Testis (tissue), 2 donors: ENCODE measurements at regions not wholly inside any gene's neighbourhood (a gene's known extent, or its start where the extent isn't known, plus 50 kb on each side); places are given as distances from the start of the nearest gene placed in this dataset.

Experiments used
- DNase-seq: peaks from one replicate; pipeline ENCODE4 v3.0.0-alpha.2; 2019
- H3K27ac ChIP-seq, 2 donors: fragments of 200-600 bp; sonication (generic); one replicate each; pipeline ENCODE4 v1.5.1; 2019
- H3K27me3 ChIP-seq: fragments of 200-600 bp; sonication (generic); one replicate; pipeline ENCODE4 v1.5.1; 2019
- H3K36me3 ChIP-seq: fragments of 200-600 bp; sonication (generic); one replicate; pipeline ENCODE4 v1.5.1; 2017; ENCODE audit warnings: low read depth; ENCODE audit errors: missing control alignments
- H3K4me1 ChIP-seq: fragments of 200-600 bp; sonication (generic); one replicate; pipeline ENCODE4 v1.5.1; 2019
- H3K4me3 ChIP-seq, 2 donors: fragments of 200-600 bp; sonication (generic); one replicate each; pipeline ENCODE4 v1.5.1; 2017 to 2019
- H3K9me3 ChIP-seq: fragments of 200-600 bp; sonication (generic); one replicate; pipeline ENCODE4 v1.5.1; 2017
- POLR2A ChIP-seq: fragments of 450-650 bp; IDR thresholded peaks from one replicate; pipeline ENCODE4 v1.6.1; 2017; ENCODE audit warnings: antibody characterized with exemption, mild to moderate bottlenecking, moderate library complexity
- WGBS, 2 donors: methylation state at CpG; one replicate each; pipeline ENCODE4 v1.1.5; 2018; 5-methylcytosine and 5-hydroxymethylcytosine counted together
- intact Hi-C: fragments of 100-400 bp; cut with DNase I; formaldehyde crosslinking; loops from one replicate; pipeline ENCODE4 v1.15.1; 2023; ENCODE audit warnings: low total_unique reads
- TF ChIP-seq, protein P1 (sequence below), 3 experiments: fragments of 450-650 bp in 2 of 3; fragments of 200-600 bp in 1 of 3; sonication (generic) in 1 of 3; IDR thresholded peaks; one replicate each; pipeline ENCODE4 v1.5.1; 2016 to 2019; ENCODE audit warnings: antibody characterized with exemption in 3 of 3, mild to moderate bottlenecking in 2 of 3, moderate library complexity in 1 of 3

DNA sequence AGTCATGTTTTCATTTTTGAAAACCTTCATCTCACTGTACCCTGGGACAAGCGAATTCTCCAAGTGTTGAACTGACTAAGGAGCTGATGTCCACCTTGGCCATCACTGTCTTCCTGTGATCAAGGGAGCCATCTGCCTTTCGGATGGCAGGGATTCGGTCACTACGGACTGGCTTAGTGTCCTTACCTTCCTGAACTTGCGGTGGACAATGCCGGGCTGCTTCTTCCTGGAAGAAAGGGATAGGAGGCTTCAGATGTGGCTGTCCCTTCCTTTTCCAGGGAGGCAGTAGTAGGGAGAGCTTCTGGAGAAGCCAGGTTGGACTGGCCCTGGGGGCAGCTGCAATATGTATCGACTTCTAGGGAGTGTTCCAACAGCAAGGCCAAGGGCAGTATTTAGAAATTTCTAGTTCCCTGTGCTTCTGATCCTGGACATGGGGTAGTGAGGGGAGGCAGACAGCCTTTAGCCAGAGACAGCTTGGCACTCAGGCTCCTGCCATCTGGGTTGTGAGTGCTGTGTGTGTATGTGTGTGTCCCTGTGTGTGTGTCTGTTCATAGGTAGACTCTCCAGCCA, 114.6 kb downstream of the IER5 start:
- TF ChIP-seq POLR2A: no peak
- TF ChIP-seq, protein P1, sequence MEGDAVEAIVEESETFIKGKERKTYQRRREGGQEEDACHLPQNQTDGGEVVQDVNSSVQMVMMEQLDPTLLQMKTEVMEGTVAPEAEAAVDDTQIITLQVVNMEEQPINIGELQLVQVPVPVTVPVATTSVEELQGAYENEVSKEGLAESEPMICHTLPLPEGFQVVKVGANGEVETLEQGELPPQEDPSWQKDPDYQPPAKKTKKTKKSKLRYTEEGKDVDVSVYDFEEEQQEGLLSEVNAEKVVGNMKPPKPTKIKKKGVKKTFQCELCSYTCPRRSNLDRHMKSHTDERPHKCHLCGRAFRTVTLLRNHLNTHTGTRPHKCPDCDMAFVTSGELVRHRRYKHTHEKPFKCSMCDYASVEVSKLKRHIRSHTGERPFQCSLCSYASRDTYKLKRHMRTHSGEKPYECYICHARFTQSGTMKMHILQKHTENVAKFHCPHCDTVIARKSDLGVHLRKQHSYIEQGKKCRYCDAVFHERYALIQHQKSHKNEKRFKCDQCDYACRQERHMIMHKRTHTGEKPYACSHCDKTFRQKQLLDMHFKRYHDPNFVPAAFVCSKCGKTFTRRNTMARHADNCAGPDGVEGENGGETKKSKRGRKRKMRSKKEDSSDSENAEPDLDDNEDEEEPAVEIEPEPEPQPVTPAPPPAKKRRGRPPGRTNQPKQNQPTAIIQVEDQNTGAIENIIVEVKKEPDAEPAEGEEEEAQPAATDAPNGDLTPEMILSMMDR (IDR thresholded peaks at IDR 0.05): no peak
- Histone ChIP-seq H3K36me3 (no peaks in the 10 kb centered on the region), H3K27me3 (no peaks in the 10 kb centered on the region), H3K4me1 (peaks cover 5% of the 10 kb centered on the region), H3K9me3 (no peaks in the 10 kb centered on the region), H3K27ac (no peak overlapping the region), H3K4me3 (no peak overlapping the region)
- intact Hi-C loops: no loop called here
- WGBS, 2 donors: 76 to 85% methylated on average over 6 to 7 of the region's 7 CpGs
- DNase-seq: peak; percentile 45

DNA sequence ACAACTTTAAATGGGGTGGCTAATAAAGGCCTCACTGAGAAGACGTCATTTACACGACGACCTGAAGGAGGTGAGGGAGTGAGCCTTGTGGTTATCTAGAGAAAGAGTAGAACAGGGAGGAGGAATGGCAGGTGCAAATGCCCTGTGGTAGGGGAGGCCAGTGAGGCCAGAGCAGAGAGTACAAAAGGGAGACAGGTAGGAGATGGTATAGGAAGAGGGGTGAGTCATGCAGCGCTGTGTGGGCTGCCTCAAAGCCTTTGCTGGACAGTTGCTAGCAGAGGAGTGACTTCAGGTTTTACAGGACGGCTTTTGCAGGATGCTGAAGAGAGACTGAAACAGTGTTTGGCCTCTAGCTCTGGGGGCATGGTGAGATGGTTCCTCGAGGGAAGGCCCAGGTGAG, 116.0 kb downstream of the IER5 start:
- H3K4me1 ChIP-seq: peaks cover 5% of the 10 kb centered on the region
- no peak overlapping the region for H3K27ac ChIP-seq
- 72 to 85% methylated on average over 6 of the region's 6 CpGs for WGBS, 2 donors
- H3K9me3 ChIP-seq: no peaks in the 10 kb centered on the region
- intact Hi-C loops: no loop called here
- DNase-seq: no peak
- no peaks in the 10 kb centered on the region for H3K27me3 ChIP-seq
- H3K4me3 ChIP-seq: no peak overlapping the region
- TF ChIP-seq, protein P1 (IDR thresholded peaks at IDR 0.05): no peak
- TF ChIP-seq POLR2A: no peak
- H3K36me3 ChIP-seq: no peaks in the 10 kb centered on the region

DNA sequence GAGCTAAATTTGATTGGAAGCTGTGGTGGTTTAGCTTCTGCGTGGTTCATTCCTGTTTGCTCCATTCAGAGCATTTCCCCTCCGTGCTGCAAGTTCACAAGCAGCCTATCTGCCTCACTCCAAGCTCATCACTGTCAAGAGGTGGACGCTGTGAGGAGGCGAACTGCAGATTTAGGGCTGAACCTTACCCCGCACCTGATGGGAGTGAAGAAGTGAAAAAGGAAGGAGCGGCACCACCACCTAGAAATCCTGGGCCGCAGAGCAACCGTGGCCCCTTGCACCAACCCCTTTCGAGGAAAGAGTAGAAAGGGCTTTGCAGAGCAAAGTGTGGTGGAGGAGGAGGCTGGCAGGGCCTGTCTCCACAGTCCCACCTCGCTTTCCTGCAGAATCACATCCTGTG, 117.4 kb downstream of the IER5 start:
- Histone ChIP-seq H3K4me1 (peaks cover 5% of the 10 kb centered on the region), H3K27me3 (no peaks in the 10 kb centered on the region), H3K4me3 (no peak overlapping the region), H3K36me3 (no peaks in the 10 kb centered on the region), H3K9me3 (no peaks in the 10 kb centered on the region), H3K27ac (no peak overlapping the region)
- intact Hi-C loops: no loop called here
- TF ChIP-seq, protein P1 (IDR thresholded peaks at IDR 0.05): no peak
- 64 to 72% methylated on average over 10 of the region's 10 CpGs for WGBS, 2 donors
- no peak for DNase-seq

DNA sequence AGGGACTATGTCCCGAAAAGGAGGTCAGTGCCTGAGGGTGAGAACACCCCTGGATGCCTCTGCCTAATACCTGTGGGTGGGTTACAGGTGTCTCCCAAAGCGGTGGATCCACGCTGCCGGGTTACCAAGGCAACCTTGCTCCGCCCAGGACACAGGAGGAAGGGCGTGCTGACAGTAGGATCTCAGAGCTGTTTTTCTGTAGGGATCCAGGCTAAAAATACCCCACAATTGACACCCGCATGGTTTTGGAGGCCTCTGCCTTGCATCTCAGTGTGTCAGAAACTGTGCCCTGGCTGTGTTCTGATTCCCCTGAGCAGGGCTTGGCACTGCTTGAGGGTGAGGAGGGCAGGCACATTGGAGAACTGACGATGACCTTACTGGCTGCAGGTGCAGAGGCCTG, 118.0 kb downstream of the IER5 start:
- peaks cover 5% of the 10 kb centered on the region for H3K4me1 ChIP-seq
- no peak for DNase-seq
- no peaks in the 10 kb centered on the region for H3K36me3 ChIP-seq
- WGBS, 2 donors: 68 to 77% methylated on average over 7 to 8 of the region's 8 CpGs
- intact Hi-C loops: no loop called here
- H3K27ac ChIP-seq: no peak overlapping the region
- TF ChIP-seq POLR2A: no peak
- TF ChIP-seq, protein P1 (IDR thresholded peaks at IDR 0.05): no peak
- H3K9me3 ChIP-seq: no peaks in the 10 kb centered on the region
- H3K27me3 ChIP-seq: no peaks in the 10 kb centered on the region
- H3K4me3 ChIP-seq: no peak overlapping the region
